GM18868 (cell line): ENCODE measurements at regions not wholly inside any gene's neighbourhood (a gene's known extent, or its start where the extent isn't known, plus 50 kb on each side); places are given as distances from the start of the nearest gene placed in this dataset.
"Not testable (repeated sequence)": the region's sequence is repeated elsewhere in the genome, so short reads cannot be mapped to it uniquely, and the experiment has no call there.

Experiments used
- ATAC-seq: cut with Tn5 transposase; IDR thresholded peaks from one replicate; pipeline ENCODE4 v1.9.1; 2021; ENCODE audit warnings: mild to moderate bottlenecking, moderate library complexity; ENCODE audit not compliant: unreplicated experiment

DNA sequence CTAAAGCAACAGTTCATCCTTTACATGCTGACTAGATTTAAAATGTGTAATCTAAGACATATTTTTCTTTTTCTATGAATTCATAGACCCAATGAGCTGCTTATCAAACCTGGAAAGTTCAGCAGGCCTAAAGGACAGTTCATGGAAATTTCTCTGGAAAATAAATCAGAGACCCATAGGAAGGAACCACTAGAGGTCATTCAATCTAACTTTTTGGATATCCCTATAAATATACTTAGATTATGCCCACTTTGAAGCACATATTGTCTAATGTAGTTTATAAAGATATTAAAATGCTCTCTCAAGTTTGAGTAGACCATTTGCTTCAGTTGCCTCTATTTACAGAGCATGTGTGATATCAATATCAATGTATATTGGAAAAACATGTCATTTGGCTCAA, 473.0 kb downstream of the FAT4 start:
- ATAC-seq = no peak

GRCh38 chr4:125789023-125789422, 474.3 kb downstream of the FAT4 start:
- ATAC-seq = no peak

DNA sequence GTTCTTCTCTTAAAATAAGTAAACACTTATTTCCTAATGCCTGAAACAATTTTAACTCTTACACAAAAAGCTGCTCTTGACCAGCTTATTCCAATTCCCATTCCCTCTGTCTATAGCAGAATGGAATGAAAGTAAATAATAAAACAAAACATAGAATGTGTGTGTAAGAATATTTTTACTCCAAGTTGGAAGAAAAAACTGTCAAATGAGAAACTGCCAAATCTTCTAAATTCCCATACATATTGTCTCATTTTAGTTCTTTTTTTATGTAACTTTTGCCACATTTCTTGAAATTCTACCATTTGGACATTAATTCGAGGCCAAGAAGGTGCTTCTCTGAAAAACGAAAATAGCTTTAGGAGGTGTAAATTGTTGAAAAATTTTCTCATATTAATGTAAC, 477.1 kb downstream of the FAT4 start:
- ATAC-seq = no peak

DNA sequence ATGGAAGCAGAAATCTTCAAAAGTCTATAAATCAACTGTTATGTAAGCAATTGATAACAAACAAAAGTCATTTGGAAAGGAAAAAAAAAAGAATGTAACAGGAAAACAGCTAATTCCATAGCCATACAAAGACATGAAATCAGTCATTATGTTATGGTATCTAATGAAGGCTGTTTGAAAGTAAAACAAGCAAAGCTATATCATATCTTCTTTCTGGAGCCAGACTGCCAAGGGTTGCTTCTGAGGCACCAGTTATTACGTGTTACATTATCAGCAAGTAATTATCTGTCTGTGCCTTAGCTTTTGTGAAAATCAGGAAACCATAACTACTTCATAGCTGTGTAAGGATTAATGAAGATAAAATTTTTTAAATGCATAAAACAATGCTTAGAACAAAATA, 480.2 kb downstream of the FAT4 start:
- no peak for ATAC-seq

DNA sequence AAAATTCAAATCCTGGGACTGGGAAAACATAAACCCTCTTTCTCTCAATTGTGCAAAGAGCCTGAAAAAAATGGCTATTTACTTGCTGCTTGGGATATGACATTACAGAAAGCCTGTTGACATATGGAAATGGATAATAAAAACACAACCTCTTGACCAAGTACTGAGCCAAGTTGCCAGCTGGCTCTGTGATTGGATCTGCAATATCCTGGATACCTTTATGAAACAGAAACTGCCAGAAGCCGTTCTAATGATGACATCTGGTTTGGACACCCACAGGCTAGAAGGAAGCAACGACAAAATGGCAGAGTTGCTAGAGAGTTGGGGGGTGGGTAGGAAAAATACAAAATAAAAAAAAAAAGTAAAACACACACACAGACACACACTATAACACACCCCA, 481.4 kb downstream of the FAT4 start:
- ATAC-seq = no peak

GRCh38 chr4:125797621-125798020, 482.9 kb downstream of the FAT4 start:
- ATAC-seq = not testable (repeated sequence)

- no peak for ATAC-seq
These were observed 486.6 kb downstream of the FAT4 start for GRCh38 chr4:125801373-125801772.

- ATAC-seq = no peak
These were observed 487.2 kb downstream of the FAT4 start for GRCh38 chr4:125801924-125802323.

- ATAC-seq = no peak
These were observed 493.3 kb downstream of the FAT4 start for GRCh38 chr4:125808022-125808421.

DNA sequence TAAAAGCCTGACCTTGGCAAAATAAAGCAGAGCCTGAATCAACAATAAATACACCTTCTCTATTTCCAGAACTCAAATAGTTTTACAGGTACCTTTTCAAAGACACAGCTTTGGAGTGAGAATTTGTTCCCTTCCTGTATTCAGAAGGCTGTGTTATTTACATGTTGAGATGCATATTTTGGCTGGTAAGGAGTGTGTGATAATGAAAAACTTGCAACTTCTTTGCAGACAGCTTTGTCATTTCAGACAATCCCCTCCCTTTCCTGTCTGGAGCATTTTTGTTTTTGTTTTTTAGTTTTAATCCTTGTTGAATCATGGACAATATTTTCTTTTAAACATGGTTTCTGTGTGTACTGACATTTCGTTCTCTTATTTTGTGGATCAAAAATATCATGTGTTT, 493.8 kb downstream of the FAT4 start:
- ATAC-seq = no peak

DNA sequence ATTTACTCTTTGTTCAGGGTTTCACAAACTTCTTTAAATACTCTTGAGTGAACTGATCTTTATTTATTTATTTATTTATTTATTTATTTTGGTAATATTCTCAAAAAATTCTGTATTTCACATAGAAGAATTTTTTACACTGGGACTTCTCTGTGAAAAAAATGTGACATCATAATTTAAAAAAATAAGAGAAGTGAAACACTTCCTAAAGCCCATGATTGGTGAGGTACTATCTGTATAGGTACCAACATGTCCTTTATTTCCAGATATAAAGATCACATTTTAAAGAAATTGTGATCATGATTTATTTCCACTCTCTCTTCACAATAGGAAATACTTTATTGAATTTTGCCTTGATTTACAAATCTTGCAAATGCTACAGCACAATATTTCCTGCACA, 497.1 kb downstream of the FAT4 start:
- ATAC-seq = no peak

DNA sequence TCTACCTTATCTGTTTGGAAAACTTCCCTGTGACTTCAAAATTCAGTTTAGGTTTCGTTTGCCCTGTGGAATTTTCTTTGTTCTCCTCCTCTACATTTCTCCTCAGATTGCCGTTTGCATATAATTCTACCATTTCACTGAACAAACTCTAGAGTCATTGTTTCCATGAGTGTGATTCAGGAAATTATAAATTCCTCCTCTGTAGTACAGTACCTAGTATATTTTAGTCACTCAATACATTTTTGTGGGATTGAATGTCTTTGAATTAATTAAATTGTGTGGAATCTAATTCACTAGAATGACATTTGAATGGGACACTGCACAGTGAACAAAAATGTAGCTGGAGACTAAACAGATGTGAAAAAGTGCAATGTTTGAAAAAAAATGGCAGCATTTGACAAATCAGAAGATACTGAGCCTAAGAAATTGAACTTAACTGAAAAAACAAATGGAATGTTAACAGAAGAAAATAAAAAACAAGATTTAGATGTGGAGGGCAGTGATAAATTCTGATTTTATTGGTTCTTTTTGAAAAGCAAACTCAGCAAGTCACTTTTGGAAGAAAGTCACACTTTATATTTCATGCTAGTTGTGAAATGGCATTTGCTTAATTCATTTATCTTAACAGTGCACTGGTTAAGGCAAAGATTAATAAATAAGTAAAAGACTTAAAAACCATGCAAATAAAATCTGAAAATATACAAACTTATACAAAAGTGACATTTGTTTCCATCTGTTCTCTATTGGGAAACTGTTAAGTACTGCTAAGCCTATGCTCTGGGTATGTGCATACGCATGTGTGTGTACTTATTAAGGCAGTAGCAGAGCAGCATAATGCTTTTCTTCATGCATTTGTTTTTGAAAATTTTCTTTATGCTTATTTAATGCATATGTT, 512.3 kb downstream of the FAT4 start:
- ATAC-seq = no peak

DNA sequence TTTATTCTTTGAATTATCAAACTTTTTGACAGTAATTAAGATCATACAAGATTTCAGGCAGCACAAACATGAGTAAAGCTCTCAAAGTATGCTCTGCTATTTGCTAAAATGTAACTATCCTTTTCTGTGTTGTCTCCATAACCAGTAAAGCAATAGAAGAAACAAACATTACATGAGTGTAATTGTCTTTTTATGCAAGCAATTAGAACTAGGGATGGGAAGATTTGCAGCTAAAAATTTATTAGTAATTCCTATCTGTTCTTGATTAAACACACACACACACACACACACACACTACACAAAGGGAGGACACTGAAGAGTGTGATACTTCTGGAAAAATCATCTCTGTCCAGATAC, 512.9 kb downstream of the FAT4 start:
- ATAC-seq = no peak

- ATAC-seq = no peak
These were observed 513.6 kb downstream of the FAT4 start for GRCh38 chr4:125828346-125828745.

GRCh38 chr4:125832161-125832560, 517.4 kb downstream of the FAT4 start:
- no peak for ATAC-seq

DNA sequence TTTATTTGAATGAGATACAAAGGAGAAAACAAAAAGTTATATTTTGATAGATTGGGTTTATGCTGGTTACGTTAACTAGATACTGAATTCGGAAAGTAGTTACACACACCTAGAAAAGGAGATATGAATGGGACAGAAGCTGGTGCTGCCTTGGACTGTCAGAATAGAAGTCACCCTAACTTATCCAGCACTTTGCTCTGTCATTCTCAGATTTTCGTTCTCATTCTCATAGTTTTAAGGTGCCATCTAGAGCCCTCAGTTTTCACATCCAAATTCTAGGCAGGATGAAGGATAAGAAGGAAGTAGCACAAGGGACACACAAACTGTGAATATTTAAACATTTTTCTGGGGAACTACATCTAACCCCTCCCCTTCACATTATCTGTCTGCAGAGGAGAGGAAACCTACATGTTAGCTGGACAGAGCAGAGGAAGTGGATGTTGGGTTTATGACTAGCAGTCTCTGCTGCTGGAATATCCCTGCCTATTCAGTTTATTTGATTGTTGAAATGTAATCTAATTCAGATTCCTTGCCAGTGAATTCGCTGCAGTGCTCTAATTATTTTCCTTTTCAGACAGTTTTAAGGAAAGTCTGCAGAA, 521.9 kb downstream of the FAT4 start:
- no peak for ATAC-seq

- no peak for ATAC-seq
These were observed 522.9 kb downstream of the FAT4 start for GRCh38 chr4:125837493-125838201.

DNA sequence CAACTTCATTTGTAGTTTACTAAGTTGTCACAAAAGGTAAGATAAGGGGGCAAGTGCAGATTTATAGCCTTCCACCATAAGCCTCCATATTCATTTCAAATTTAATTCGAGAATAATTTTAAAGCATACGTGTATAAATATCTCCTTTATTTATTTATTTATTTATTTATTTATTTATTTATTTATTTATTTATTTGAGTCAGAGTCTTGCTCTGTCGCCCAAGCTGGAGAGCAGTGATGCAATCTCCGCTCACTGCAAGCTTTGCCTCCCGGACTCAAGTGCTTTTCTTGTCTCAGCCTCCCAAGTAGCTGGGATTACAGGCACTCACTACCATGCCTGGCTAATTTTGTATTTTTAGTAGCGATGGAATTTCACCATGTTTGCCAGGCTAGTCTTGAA, 523.4 kb downstream of the FAT4 start:
- ATAC-seq = no peak

GRCh38 chr4:125838924-125839323, 524.2 kb downstream of the FAT4 start:
- no peak for ATAC-seq

GRCh38 chr4:125843947-125844346, 529.2 kb downstream of the FAT4 start:
- no peak for ATAC-seq

GRCh38 chr4:125847518-125847917, 532.8 kb downstream of the FAT4 start:
- ATAC-seq = no peak

DNA sequence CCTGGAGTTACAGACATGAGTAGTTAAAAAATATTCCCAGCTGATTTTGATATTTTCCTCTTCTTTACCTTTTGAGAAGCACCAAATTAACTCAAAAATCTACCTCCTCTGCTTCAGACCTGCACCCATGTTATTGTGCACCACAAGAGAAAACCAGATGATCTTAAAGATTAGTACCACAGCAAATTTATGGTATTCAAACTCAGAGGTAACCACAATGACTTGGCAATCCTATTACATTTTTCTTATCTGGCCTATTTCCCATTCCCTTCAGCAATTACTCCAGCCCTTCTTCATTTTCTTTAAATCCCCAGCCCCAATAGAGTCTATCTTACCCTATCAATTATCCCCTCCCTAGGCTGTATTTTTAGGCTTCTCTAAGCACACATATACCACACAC, 535.1 kb downstream of the FAT4 start:
- ATAC-seq = no peak
